Daoy (cell line): ENCODE measurements at regions not wholly inside any gene's neighbourhood (a gene's known extent, or its start where the extent isn't known, plus 50 kb on each side); places are given as distances from the start of the nearest gene placed in this dataset.

ENCODE experiments used
- DNase-seq: peaks from one replicate; pipeline ENCODE4 v3.0.0-alpha.2; 2015; ENCODE audit warnings: low read depth

DNA sequence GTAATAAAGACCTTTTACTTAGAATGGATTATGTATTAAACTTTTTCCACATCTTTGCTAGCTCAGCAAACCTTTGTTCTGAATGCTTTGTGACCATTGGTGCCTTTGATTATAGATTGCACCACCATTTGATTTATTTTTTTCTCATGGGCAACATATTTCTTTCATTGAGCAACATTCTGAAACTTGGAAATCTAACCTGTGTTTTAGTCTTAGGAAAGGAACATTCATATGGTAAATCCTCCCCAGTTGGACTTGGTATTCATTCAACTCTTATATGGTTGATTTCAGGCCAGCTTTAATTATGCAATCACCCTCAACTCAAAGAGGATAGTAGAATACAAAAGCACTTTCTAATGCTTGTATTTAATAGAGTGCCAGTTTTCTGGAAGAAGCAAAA lies 1077.9 kb upstream of the ZEB2 start:
- DNase-seq = no peak

DNA sequence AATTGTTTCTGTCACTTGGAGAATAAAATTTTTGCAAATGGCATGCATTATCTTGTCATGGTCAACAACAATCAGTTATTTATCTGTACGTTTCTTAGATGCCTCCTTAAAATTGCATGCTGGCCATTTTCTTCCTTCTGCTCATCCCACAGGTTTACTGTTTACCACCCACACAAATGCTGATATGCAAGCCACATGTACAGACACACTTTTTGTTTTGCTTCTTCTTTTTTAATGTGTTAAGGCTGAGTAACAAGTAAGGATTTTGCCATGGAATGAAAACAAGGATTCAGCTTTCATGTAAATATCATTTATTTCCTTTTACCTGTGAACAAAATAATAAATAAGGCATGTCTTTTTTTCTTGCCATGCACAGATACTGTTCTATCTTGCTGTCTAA lies 1077.1 kb upstream of the ZEB2 start:
- DNase-seq = no peak

DNA sequence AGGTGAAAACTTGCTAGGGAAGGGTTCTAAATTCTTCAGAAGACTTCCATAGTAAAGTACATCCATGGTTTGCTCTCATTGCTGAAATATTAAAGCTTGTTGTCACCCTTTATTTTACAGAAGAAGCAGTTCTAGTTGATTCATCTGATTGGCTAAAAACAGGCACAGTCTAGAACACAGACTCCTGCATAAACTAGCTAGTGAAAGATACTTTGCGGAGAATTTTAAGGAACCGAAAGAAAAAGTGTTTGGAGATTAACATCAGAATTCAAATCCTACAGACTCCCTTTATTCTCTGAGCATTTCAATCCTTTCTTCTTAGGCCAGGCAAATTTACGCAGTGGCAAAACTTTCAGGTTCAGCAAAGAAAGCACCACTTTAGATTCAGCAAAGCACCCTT lies 1076.5 kb upstream of the ZEB2 start:
- no peak for DNase-seq

- peak; percentile 18 for DNase-seq
These were observed 1075.4 kb upstream of the ZEB2 start for GRCh38 chr2:145595296-145595695.

- peak; percentile 55 for DNase-seq
These were observed 1074.2 kb upstream of the ZEB2 start for GRCh38 chr2:145593991-145594614.

- DNase-seq = no peak
These were observed 1073.4 kb upstream of the ZEB2 start for GRCh38 chr2:145593280-145593679.

DNA sequence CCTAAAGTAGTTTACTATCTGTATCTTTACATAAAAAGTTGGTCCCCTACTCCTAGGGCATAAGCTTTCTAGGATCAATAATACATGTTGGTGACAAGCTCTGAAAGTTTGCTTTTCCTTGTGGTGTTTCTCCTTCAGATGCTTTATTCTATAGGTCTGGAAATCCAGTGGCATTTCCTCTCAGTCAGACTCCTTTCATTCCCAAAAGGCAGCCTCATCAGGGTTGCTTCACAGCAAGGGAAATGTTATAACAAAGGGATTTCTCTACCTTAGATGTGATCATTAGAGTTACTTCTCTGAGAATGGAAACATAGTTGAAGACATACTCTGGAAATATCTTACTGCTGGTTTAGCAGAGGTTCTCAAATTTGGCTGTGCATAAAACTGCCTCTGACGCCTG lies 1072.4 kb upstream of the ZEB2 start:
- DNase-seq = no peak

GRCh38 chr2:145591109-145591809 lies 1071.3 kb upstream of the ZEB2 start:
- DNase-seq = no peak

DNA sequence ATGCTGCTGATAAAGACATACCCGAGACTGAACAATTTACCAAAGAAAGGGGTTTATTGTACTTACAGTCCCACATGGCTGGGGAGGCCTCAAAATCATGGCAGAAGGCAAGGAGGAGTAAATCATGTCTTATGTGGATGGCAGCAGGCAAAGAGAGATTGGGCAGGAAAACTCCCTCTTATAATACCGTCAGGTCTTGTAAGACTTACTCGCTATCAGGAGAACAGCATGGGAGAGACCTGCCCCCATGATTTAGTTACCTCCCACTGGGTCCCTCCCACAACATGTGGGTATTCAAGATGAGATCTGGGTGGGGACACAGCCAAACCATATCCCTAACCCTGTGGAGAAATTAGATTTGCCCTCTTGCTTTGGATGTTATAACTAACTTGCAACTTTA lies 1068.0 kb upstream of the ZEB2 start:
- DNase-seq = no peak

- DNase-seq = no peak
These were observed 1064.4 kb upstream of the ZEB2 start for GRCh38 chr2:145584353-145584752.

DNA sequence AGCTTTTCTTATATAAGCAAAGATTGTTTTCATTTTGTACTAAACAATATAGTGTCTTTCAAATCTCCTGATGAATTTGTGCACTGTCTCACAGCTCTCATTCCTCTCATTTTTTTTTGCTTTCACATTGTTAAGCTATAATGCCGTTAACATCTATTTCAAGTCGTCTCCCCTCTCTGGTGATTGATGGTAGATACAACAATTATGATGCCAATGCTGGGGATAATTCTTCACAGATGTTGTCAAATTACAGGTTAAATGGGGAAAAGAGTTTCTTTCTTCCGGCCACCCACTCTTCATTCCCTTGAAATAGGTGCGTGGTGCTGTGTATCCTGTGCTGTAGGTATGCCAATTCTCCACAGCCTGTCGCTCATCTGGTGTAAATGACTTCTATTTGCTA lies 1053.7 kb upstream of the ZEB2 start:
- no peak for DNase-seq

DNA sequence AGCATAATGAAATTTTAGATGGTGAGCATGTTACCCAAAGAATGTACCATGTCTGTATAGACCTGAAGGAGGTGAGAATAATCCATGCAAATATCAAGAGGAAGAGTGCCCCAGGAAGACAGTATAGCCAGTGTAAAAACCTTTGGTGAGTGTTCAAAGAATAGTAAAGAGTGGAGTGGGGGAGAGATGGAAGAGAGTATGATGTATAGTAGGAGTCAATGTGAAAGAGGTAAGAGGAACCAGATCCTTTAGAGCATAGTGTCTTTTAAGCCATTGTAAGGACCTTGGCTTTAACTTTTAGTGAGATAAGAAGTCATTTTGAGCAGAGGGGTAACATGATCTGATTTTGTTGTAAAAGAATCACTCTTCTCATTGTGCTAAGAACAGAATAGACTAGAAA lies 1052.3 kb upstream of the ZEB2 start:
- no peak for DNase-seq

DNA sequence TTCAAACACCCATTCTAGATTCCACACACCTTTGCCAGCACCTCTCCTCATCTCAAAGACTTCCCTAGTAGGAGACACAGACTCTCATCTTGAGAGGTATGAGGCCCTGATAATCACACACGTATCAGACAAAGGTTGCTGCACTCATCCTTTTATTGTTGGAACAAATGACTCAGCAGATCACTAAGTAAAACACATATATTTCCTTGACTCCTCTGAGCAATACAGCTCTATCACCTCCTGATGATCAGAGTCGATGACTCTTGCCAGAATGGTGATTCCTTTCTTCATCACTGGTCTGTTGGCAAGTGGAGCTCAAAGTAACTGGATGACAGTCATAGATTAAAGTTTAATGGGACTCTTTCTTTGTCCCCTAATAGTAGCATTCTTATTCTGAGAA lies 1049.2 kb upstream of the ZEB2 start:
- no peak for DNase-seq

DNA sequence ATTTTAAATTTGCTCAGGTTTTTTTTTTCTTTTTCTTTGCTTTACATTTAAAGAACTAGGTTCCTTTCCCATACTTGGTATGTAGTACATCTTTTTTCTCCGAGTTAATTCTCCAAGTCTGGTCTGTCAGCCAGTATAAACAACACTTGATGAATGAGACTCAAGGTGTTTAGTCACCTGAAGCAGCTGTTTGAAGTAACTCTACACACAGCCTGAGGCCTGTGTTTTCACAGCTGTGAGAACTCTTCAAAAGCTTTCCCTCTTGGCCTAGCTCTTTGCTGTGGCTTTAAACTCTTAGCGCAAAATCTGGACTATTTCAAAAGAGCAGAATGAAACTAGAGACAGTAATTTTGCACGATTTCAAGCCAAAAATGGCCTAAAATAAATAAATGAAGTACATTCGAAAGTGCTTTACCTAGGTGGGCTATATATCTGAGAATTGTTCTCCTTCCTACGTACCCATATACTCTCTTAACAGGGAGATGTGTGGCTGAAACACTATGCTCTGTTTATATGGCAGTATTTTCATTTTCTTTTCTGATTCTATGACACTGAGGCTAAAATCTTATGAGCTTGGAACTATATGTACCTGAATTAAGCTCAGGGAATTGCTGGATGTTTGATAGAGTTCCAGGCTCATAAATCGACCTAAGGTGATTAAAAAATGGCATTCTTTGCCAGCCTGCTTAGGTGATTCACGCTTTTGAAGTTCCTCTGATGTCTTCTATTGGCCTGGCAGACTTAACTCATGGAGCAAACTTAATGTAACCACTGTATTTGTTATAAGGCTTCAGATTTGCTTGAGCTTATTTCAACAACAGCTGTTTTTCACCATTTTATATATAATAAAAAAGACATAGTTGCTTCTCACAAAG lies 1044.1 kb upstream of the ZEB2 start:
- peak; percentile 19 for DNase-seq

GRCh38 chr2:145561152-145561551 lies 1041.2 kb upstream of the ZEB2 start:
- DNase-seq = no peak

DNA sequence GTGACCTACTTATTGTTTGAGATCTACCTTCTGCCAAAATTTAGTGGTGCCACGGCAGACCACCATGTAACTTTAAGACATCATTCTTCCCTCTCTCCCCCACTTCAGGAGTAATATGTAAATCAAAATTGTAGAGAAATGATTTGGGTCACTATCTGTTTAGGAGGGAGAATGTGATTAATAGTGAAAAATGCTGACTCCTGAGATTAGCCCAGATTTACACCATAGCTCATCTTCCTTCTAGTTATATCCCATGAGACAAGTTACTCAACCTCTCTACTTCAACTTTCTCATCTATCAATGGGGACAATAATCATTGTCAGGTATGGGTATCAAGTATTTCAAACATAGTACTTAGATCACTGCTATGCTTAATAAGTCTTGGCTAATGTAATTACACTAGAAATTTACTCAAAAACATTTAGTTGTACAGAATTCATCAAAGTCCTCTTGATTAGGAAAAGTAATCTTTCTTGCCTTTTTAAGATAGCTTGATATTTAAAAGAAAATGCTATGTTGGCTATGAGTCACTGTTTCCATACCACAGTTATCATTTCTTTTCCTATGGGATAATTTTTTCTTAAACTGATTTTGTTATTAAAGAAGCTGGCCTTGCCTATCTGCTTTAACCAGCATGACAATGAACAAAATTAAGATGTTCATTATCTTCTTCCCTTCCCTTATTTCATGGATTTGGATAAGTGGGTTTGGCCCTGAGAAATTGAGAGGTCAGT lies 1038.9 kb upstream of the ZEB2 start:
- DNase-seq = no peak

GRCh38 chr2:145555360-145555759 lies 1035.4 kb upstream of the ZEB2 start:
- no peak for DNase-seq

GRCh38 chr2:145551686-145552085 lies 1031.8 kb upstream of the ZEB2 start:
- DNase-seq = no peak

- DNase-seq = no peak
These were observed 1028.6 kb upstream of the ZEB2 start for GRCh38 chr2:145548479-145548878.

- no peak for DNase-seq
These were observed 1027.7 kb upstream of the ZEB2 start for GRCh38 chr2:145547620-145548019.

DNA sequence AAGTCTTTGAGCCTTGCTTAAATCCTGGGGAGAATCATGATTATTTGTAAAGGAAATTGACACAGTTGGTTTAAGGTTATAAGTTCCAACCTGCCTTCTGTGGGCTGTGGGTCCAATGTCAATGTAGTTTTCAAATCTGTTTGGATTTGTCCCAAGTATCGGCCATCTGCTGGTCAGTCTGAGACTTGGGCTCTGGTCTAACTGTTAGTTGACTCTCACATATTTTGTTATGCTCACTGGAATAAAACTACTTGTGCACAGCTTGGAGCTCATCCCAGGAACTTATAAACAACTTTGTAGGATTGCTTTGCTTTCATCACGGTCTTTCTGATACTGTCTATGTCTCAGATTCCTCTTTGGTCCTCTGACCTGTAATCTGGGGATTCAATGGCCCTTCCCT lies 1026.2 kb upstream of the ZEB2 start:
- DNase-seq = no peak

- no peak for DNase-seq
These were observed 1023.9 kb upstream of the ZEB2 start for GRCh38 chr2:145543856-145544255.
